ENCODE measurements at regions not wholly inside any gene's neighbourhood (a gene's known extent, or its start where the extent isn't known, plus 50 kb on each side); places are given as distances from the start of the nearest gene placed in this dataset.

DNA sequence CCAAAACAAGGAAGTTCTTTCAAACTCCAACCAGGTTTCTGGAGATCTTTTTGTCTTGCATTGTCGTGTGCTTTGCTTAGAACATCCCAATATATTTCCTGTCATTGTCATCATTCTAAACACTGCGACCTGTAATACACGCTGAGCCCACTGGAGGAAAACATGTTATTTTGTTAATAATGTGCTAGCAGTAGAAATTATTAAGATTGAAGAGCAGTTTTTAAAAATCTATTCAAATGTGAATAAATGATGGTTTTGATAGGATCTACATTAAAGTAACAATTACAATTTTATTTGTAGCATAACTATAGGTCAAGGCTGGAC lies 268.5 kb downstream of the PTPRC start (continued):
- TF ChIP-seq ZNF24 (IDR thresholded peaks at IDR 0.05) (no peak), ATM (IDR thresholded peaks at IDR 0.05; ENCODE audit: borderline replicate concordance) (no peak), TGIF2 (CRISPR knock-in tag; IDR thresholded peaks at IDR 0.05) (no peak), JUND (CRISPR knock-in tag; IDR thresholded peaks at IDR 0.05) (no peak), CBX5 (CRISPR knock-in tag; IDR thresholded peaks at IDR 0.05; ENCODE audit: borderline replicate concordance) (no peak), ZNF441 (CRISPR knock-in tag; IDR thresholded peaks at IDR 0.05; ENCODE audit: borderline replicate concordance) (no peak), ZFP37 (CRISPR knock-in tag; IDR thresholded peaks at IDR 0.05; ENCODE audit: borderline replicate concordance) (no peak)

DNA sequence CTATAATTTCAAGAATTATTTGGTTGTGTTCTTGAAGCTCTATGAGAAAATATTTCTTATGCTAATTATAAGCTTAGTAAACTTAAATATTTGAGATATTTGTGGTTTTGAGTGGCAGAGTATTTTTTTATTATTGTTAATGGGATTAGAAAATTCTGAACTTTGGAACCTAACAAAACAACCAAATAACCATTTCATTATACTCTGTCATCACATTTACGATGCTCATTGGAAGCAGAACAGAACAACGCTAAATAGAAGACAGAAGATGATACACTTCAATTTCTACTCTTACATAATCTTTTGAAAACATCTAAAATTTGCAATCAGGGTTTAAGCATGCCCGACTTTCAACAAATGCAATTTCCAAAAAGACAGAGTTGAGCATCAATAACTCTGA lies 270.2 kb downstream of the PTPRC start:
- in situ Hi-C loops (cut with HindIII; ENCODE audit: extremely low pct_ligation_motif_present, low pct_unique_long_range_greater_than_20kb) (no loop called here), intact Hi-C loops (cut with micrococcal nuclease; ENCODE audit: unreplicated experiment) (no loop called here)
- no peaks in the 10 kb centered on the region for H3K79me2 ChIP-seq (ENCODE audit: insufficient read depth, low read length)
- no TSS peak for BruUV-seq (replicated peaks)
- H3K9me3 ChIP-seq (ENCODE audit: low read length), result no peaks in the 10 kb centered on the region
- H2AFZ ChIP-seq (ENCODE audit: low read length), result no peak overlapping the region
- POLR2A ChIA-PET, result no interaction called here
- H3K4me3 ChIP-seq (replicated peaks in 1 of 3; ENCODE audit: insufficient read depth in 1 of 3, low read depth in 2 of 3, low read length in 3 of 3), result no peak overlapping the region
- CTCF ChIA-PET (ENCODE audit: low intra/inter-chr PET ratio, low total read pairs), result no interaction called here
- no peak for ATAC-seq
- FAIRE-seq, result no peak
- no peaks in the 10 kb centered on the region for H3K27me3 ChIP-seq (ENCODE audit: control insufficient read depth in 1 of 2, insufficient read depth in 2 of 2, low read length in 2 of 2)
- no peak for DNase-seq (ENCODE audit: low spot score)
- H3K4me1 ChIP-seq (ENCODE audit: insufficient read depth, low read length), result no peaks in the 10 kb centered on the region
- H4K20me1 ChIP-seq (ENCODE audit: insufficient read depth, low read length), result no peaks in the 10 kb centered on the region
- H3K27ac ChIP-seq (ENCODE audit: extremely low read length, insufficient read depth, low read length), result no peak overlapping the region
- 77% methylated on average over 3 of the region's 3 CpGs for WGBS (ENCODE audit: low lambda C conversion rate)
- no peaks in the 10 kb centered on the region for H3K36me3 ChIP-seq (replicated peaks in 1 of 2; ENCODE audit: control insufficient read depth in 1 of 2, insufficient read depth in 2 of 2, low read length in 2 of 2)
- H3K9ac ChIP-seq (ENCODE audit: insufficient read depth, low read depth, low read length), result no peak overlapping the region
- no peak overlapping the region for H3K4me2 ChIP-seq (ENCODE audit: low read depth, low read length)
- TF ChIP-seq ZSCAN21 (CRISPR knock-in tag; IDR thresholded peaks at IDR 0.05; ENCODE audit: borderline replicate concordance), result no peak
- TF ChIP-seq ZNF674 (CRISPR knock-in tag; IDR thresholded peaks at IDR 0.05; ENCODE audit: low read depth), result no peak
- no peak for TF ChIP-seq ZNF350 (CRISPR knock-in tag; IDR thresholded peaks at IDR 0.05; ENCODE audit: borderline replicate concordance, low read depth)
- TF ChIP-seq YEATS2 (CRISPR knock-in tag; IDR thresholded peaks at IDR 0.05; ENCODE audit: borderline replicate concordance), result no peak
- TF ChIP-seq, protein P1, sequence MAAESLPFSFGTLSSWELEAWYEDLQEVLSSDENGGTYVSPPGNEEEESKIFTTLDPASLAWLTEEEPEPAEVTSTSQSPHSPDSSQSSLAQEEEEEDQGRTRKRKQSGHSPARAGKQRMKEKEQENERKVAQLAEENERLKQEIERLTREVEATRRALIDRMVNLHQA (CRISPR knock-in tag; IDR thresholded peaks at IDR 0.05), result no peak
- TF ChIP-seq, protein P2, sequence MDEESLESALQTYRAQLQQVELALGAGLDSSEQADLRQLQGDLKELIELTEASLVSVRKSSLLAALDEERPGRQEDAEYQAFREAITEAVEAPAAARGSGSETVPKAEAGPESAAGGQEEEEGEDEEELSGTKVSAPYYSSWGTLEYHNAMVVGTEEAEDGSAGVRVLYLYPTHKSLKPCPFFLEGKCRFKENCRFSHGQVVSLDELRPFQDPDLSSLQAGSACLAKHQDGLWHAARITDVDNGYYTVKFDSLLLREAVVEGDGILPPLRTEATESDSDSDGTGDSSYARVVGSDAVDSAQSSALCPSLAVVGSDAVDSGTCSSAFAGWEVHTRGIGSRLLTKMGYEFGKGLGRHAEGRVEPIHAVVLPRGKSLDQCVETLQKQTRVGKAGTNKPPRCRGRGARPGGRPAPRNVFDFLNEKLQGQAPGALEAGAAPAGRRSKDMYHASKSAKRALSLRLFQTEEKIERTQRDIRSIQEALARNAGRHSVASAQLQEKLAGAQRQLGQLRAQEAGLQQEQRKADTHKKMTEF (CRISPR knock-in tag; IDR thresholded peaks at IDR 0.05), result no peak
- TF ChIP-seq, protein P3, sequence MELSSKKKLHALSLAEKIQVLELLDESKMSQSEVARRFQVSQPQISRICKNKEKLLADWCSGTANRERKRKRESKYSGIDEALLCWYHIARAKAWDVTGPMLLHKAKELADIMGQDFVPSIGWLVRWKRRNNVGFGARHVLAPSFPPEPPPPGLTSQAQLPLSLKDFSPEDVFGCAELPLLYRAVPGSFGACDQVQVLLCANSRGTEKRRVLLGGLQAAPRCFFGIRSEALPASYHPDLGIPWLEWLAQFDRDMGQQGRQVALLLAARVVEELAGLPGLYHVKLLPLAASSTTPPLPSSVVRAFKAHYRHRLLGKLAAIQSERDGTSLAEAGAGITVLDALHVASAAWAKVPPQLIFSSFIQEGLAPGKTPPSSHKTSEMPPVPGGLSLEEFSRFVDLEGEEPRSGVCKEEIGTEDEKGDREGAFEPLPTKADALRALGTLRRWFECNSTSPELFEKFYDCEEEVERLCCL (CRISPR knock-in tag; IDR thresholded peaks at IDR 0.05; ENCODE audit: borderline replicate concordance), result no peak
- TF ChIP-seq ZNF737 (CRISPR knock-in tag; IDR thresholded peaks at IDR 0.05; ENCODE audit: borderline replicate concordance), result no peak
- TF ChIP-seq, protein P4, sequence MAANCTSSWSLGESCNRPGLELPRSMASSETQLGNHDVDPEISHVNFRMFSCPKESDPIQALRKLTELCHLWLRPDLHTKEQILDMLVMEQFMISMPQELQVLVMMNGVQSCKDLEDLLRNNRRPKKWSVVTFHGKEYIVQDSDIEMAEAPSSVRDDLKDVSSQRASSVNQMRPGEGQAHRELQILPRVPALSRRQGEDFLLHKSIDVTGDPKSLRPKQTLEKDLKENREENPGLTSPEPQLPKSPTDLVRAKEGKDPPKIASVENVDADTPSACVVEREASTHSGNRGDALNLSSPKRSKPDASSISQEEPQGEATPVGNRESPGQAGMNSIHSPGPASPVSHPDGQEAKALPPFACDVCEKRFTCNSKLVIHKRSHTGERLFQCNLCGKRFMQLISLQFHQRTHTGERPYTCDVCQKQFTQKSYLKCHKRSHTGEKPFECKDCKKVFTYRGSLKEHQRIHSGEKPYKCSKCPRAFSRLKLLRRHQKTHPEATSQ (CRISPR knock-in tag; IDR thresholded peaks at IDR 0.05; ENCODE audit: borderline replicate concordance), result no peak
- no peak for TF ChIP-seq NRL (CRISPR knock-in tag; IDR thresholded peaks at IDR 0.05; ENCODE audit: borderline replicate concordance)
